ENCODE measurements at regions not wholly inside any gene's neighbourhood (a gene's known extent, or its start where the extent isn't known, plus 50 kb on each side); places are given as distances from the start of the nearest gene placed in this dataset.
"Not testable (repeated sequence)": the region's sequence is repeated elsewhere in the genome, so short reads cannot be mapped to it uniquely, and the experiment has no call there.

- H3K4me3 ChIP-seq; DNase-seq (ENCODE audit: low spot score); H3K27ac ChIP-seq: not testable (repeated sequence)
Observed at GRCh38 chr2:242130682-242131081, 261.2 kb downstream of the RTP5 start.

- not testable (repeated sequence) for H3K27ac ChIP-seq; DNase-seq (ENCODE audit: low spot score); H3K4me3 ChIP-seq
Observed at GRCh38 chr2:242159921-242160320, 290.4 kb downstream of the RTP5 start.

- H3K27ac ChIP-seq; DNase-seq (ENCODE audit: low spot score); H3K4me3 ChIP-seq: not testable (repeated sequence)
Observed at GRCh38 chr2:242165115-242165514, 295.6 kb downstream of the RTP5 start.

GRCh38 chr2:242171290-242171689 lies 301.8 kb downstream of the RTP5 start:
- not testable (repeated sequence) for H3K4me3 ChIP-seq; H3K27ac ChIP-seq; DNase-seq (ENCODE audit: low spot score)
